GM12878 (cell line): ENCODE measurements at regions not wholly inside any gene's neighbourhood (a gene's known extent, or its start where the extent isn't known, plus 50 kb on each side); places are given as distances from the start of the nearest gene placed in this dataset.

ENCODE experiments used
- ATAC-seq: fragments of 200-7000 bp; cut with Tn5 transposase; 3 replicates; pipeline ENCODE4 v1.9.1; 2020; ENCODE audit warnings: mild to moderate bottlenecking, moderate library complexity
- BruUV-seq: library from RNA; stranded (reverse); fragments of 400-500 nt; replicated peaks from 2 replicates; lab custom pipeline; 2021; lab: Mats Ljungman, UMichigan
- CTCF ChIA-PET: fragments of 300-600 bp; sonication (Branson Sonifier 250); formaldehyde crosslinking; extraction: SDS; loops from one replicate; lab custom pipeline; 2021; ENCODE audit warnings: inconsistent platforms; lab: Yijun Ruan, JAX
- POLR2A ChIA-PET: fragments of 350-600 bp; formaldehyde crosslinking; extraction: SDS; loops from one replicate; lab custom pipeline; 2021; ENCODE audit warnings: inconsistent platforms; lab: Charles Lee
- RAD21 ChIA-PET: fragments of 300-600 bp; sonication (Branson Sonifier 250); formaldehyde crosslinking; loops from one replicate; lab custom pipeline; 2023; ENCODE audit warnings: antibody characterized with exemption; ENCODE audit not compliant: unreplicated experiment; lab: Charles Lee
- SMC1A ChIA-PET: fragments of 300-600 bp; sonication (Branson Sonifier 250); formaldehyde crosslinking; loops from one replicate; lab custom pipeline; 2023; ENCODE audit not compliant: unreplicated experiment, uncharacterized antibody; lab: Charles Lee
- DNase-seq: peaks from one replicate; pipeline ENCODE4 v3.0.0-alpha.2; 2011; ENCODE audit warnings: low read depth, low spot score
- FAIRE-seq: peaks from 3 replicates; lab custom pipeline; 2011; peaks lifted over from hg19 to GRCh38; lab: Jason Lieb, UNC
- H2AFZ ChIP-seq: 2 replicates; pipeline ENCODE4 v1.6.0; 2011; ENCODE audit warnings: low read depth, low read length, control low read depth; ENCODE audit not compliant: control insufficient read depth
- H3K27ac ChIP-seq: 2 replicates; pipeline ENCODE4 v1.5.1; 2011; ENCODE audit warnings: control low read depth; ENCODE audit not compliant: control insufficient read depth, insufficient read depth
- H3K27me3 ChIP-seq, 2 experiments: replicated peaks in 1 of 2; 2 replicates each; pipeline versions ENCODE4 v1.6.0 to v1.6.1; 2011; ENCODE audit warnings: low read length in 1 of 2; ENCODE audit not compliant: control insufficient read depth in 2 of 2, insufficient read depth in 2 of 2
- H3K36me3 ChIP-seq, 2 experiments: 2 replicates each; pipeline ENCODE4 v1.5.1; 2011; ENCODE audit warnings: low read length in 1 of 2; ENCODE audit not compliant: control insufficient read depth in 2 of 2, insufficient read depth in 2 of 2
- H3K4me1 ChIP-seq: 2 replicates; pipeline ENCODE4 v1.6.1; 2011; ENCODE audit warnings: mild to moderate bottlenecking, low read length, moderate library complexity, mixed read lengths; ENCODE audit not compliant: control insufficient read depth, insufficient read depth
- H3K4me2 ChIP-seq: 2 replicates; pipeline ENCODE4 v1.6.0; 2011; ENCODE audit warnings: control low read depth; ENCODE audit not compliant: control insufficient read depth, insufficient read depth
- H3K4me3 ChIP-seq: fragments of 200-600 bp; sonication (generic); 2 replicates; pipeline ENCODE4 v1.5.1; 2016
- H3K79me2 ChIP-seq: 2 replicates; pipeline ENCODE4 v1.6.0; 2011; ENCODE audit warnings: low read length; ENCODE audit not compliant: control insufficient read depth, insufficient read depth
- H3K9ac ChIP-seq: 2 replicates; pipeline ENCODE4 v1.8.0; 2011; ENCODE audit warnings: low read length, control low read depth, mixed read lengths; ENCODE audit not compliant: control insufficient read depth, insufficient read depth
- H3K9me3 ChIP-seq: replicated peaks from 3 replicates; pipeline ENCODE4 v1.5.1; 2011; ENCODE audit warnings: mild to moderate bottlenecking, low read length; ENCODE audit not compliant: control insufficient read depth, insufficient read depth
- H4K20me1 ChIP-seq: 2 replicates; pipeline ENCODE4 v1.6.0; 2011; ENCODE audit not compliant: control insufficient read depth, insufficient read depth
- ASH2L ChIP-seq: fragments of 300-600, 200-600 bp; sonication (generic); IDR thresholded peaks from 2 replicates; pipeline ENCODE4 v1.6.1; 2017; ENCODE audit warnings: low read depth, mild to moderate bottlenecking, borderline replicate concordance
- BACH1 ChIP-seq: fragments of 450-650 bp; IDR thresholded peaks from 2 replicates; pipeline ENCODE4 v1.6.1; 2017; ENCODE audit warnings: mild to moderate bottlenecking, borderline replicate concordance
- CREB1 ChIP-seq: IDR thresholded peaks from 2 replicates; pipeline ENCODE4 v1.6.1; 2012; ENCODE audit warnings: low read depth, mild to moderate bottlenecking, inconsistent platforms
- EP300 ChIP-seq, 2 experiments: fragments of 150-350 bp in 1 of 2; IDR thresholded peaks; 2 replicates each; pipeline ENCODE4 v1.6.1; 2011 to 2012; ENCODE audit warnings: low read depth in 2 of 2, low read length in 2 of 2, borderline replicate concordance in 1 of 2, improper control_type of control experiment in 1 of 2, inconsistent platforms in 1 of 2; ENCODE audit not compliant: control insufficient read depth in 1 of 2
- EZH2 ChIP-seq: IDR thresholded peaks from 2 replicates; pipeline ENCODE4 v1.6.1; 2012; ENCODE audit warnings: low read depth, mild to moderate bottlenecking, control low read depth, inconsistent platforms, low read length, borderline replicate concordance; ENCODE audit not compliant: control insufficient read depth
- HDAC2 ChIP-seq: fragments of 200-600 bp; sonication (generic); IDR thresholded peaks from 2 replicates; pipeline ENCODE4 v1.6.1; 2017
- IKZF1 ChIP-seq: fragments of 450-650 bp; conservative IDR thresholded peaks from 2 replicates; pipeline ENCODE4 v1.6.1; 2017; ENCODE audit warnings: antibody characterized with exemption, mild to moderate bottlenecking
- JUNB ChIP-seq: IDR thresholded peaks from 2 replicates; pipeline ENCODE4 v1.6.1; 2016; ENCODE audit warnings: antibody characterized with exemption, mild to moderate bottlenecking
- JUND ChIP-seq: IDR thresholded peaks from 2 replicates; pipeline ENCODE4 v1.6.1; 2012; ENCODE audit warnings: low read depth, mild to moderate bottlenecking, low read length, improper control_type of control experiment, moderate library complexity
- KAT2A ChIP-seq: conservative IDR thresholded peaks from 2 replicates; pipeline ENCODE4 v1.6.1; 2011; ENCODE audit warnings: low read depth, low read length; ENCODE audit not compliant: control insufficient read depth
- MEF2B ChIP-seq: fragments of 450-650 bp; IDR thresholded peaks from 2 replicates; pipeline ENCODE4 v1.6.1; 2018; ENCODE audit warnings: mild to moderate bottlenecking, moderate library complexity; ENCODE audit not compliant: partially characterized antibody, poor library complexity, severe bottlenecking
- MLLT1 ChIP-seq: fragments of 450-650 bp; IDR thresholded peaks from 2 replicates; pipeline ENCODE4 v1.6.1; 2016; ENCODE audit warnings: mild to moderate bottlenecking
- RELA ChIP-seq: fragments of 450-650 bp; IDR thresholded peaks from 2 replicates; pipeline ENCODE4 v1.8.0; 2014; ENCODE audit warnings: borderline replicate concordance; ENCODE audit not compliant: partially characterized antibody
- SIX5 ChIP-seq: IDR thresholded peaks from 2 replicates; pipeline ENCODE4 v1.6.1; 2011; ENCODE audit warnings: mild to moderate bottlenecking, low read depth, low read length, moderate library complexity; ENCODE audit not compliant: severe bottlenecking
- SMAD5 ChIP-seq: IDR thresholded peaks from 2 replicates; pipeline ENCODE4 v1.6.1; 2016; ENCODE audit warnings: antibody characterized with exemption, low read depth
- SREBF1 ChIP-seq: IDR thresholded peaks from 2 replicates; pipeline ENCODE4 v1.6.1; 2012; ENCODE audit warnings: mild to moderate bottlenecking, low read length
- STAT3 ChIP-seq: IDR thresholded peaks from 2 replicates; pipeline ENCODE4 v1.6.1; 2011; ENCODE audit warnings: low read depth, low read length, improper control_type of control experiment
- ZNF207 ChIP-seq: fragments of 450-650 bp; IDR thresholded peaks from 2 replicates; pipeline ENCODE4 v1.6.1; 2014; ENCODE audit warnings: antibody characterized with exemption, mild to moderate bottlenecking, borderline replicate concordance
- WGBS: methylation state at CpG from one replicate; pipeline ENCODE4 v1.1.6; 2016; ENCODE audit warnings: low lambda C conversion rate; ENCODE audit not compliant: insufficient replicate concordance, insufficient coverage; ENCODE audit errors: missing lambda C conversion rate; 5-methylcytosine and 5-hydroxymethylcytosine counted together
- in situ Hi-C: fragments of 300-500 bp; cut with MboI; formaldehyde crosslinking; loops from 9 replicates; pipeline ENCODE4 v1.14.3; 2018; ENCODE audit warnings: mixed read lengths
- intact Hi-C: fragments of 100-400 bp; cut with micrococcal nuclease; formaldehyde crosslinking; loops from one replicate; pipeline ENCODE4 v1.14.2; 2022; ENCODE audit not compliant: unreplicated experiment
- TF ChIP-seq, protein P1 (sequence below): IDR thresholded peaks from 2 replicates; pipeline ENCODE4 v1.6.1; 2012; ENCODE audit warnings: low read depth, low read length, improper control_type of control experiment
- TF ChIP-seq, protein P2 (sequence below): fragments of 450-650 bp; IDR thresholded peaks from 2 replicates; pipeline ENCODE4 v1.6.1; 2018; ENCODE audit warnings: mild to moderate bottlenecking, low read depth, moderate library complexity; ENCODE audit not compliant: partially characterized antibody

DNA sequence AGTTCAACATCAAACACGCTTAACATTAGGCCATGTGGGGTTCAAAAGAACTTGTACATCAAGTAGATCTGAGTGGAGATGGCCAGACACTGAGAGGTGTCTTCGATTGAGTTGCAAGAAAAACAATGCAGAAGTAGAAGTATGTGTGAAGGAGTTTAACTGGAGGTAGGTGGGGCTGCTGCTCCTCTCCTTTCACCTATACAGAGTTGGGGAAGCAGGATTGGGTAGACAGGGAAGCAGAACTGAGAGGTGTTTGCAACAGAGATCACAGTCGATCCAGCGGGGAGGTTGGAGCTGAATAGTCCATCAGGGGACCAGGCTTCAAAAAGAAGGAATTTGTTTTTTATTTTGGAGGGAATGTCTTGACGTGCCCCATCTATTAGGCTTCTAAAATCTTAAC is 61.7 kb upstream of the SLC27A6 start:
- RAD21 ChIA-PET, result no interaction called here
- 10% methylated on average over 5 of the region's 5 CpGs for WGBS
- no peaks in the 10 kb centered on the region for H4K20me1 ChIP-seq
- BruUV-seq, result no TSS peak
- CTCF ChIA-PET, result interaction anchor here (1.0 to 3.8 kb wide), 2 partner anchors 223 to 224 kb away, joined by 3 to 56 read pairs; no protein-coding TSS in a partner anchor
- no peaks in the 10 kb centered on the region for H3K79me2 ChIP-seq
- SMC1A ChIA-PET, result no interaction called here
- H3K9ac ChIP-seq, result no peak overlapping the region
- H3K4me1 ChIP-seq, result no peaks in the 10 kb centered on the region
- no peaks in the 10 kb centered on the region for H3K9me3 ChIP-seq
- H3K4me3 ChIP-seq, result no peak overlapping the region
- no peaks in the 10 kb centered on the region for H3K36me3 ChIP-seq
- POLR2A ChIA-PET, result interaction anchor here (0.6 kb wide), 1 partner anchor 456 kb away, joined by 5 read pairs; no protein-coding TSS in a partner anchor
- no peak for FAIRE-seq
- no peaks in the 10 kb centered on the region for H3K27me3 ChIP-seq
- H2AFZ ChIP-seq, result no peak overlapping the region
- no peak for TF ChIP-seq JUNB
- no peak for TF ChIP-seq SREBF1
- no peak for TF ChIP-seq STAT3
- TF ChIP-seq MEF2B, result no peak
- TF ChIP-seq ASH2L, result no peak
- TF ChIP-seq EZH2, result no peak
- TF ChIP-seq HDAC2, result no peak
- no peak for TF ChIP-seq IKZF1
- TF ChIP-seq CREB1, result no peak
- no peak for TF ChIP-seq MLLT1
- TF ChIP-seq JUND, result no peak
- TF ChIP-seq EP300 (IDR thresholded peaks at IDR 0.05; ENCODE audit: borderline replicate concordance in 1 of 2, control insufficient read depth in 1 of 2, low read depth in 2 of 2, low read length in 2 of 2), result no peak
- no peak for TF ChIP-seq SMAD5
- no peak for TF ChIP-seq ZNF207
- TF ChIP-seq, protein P1, sequence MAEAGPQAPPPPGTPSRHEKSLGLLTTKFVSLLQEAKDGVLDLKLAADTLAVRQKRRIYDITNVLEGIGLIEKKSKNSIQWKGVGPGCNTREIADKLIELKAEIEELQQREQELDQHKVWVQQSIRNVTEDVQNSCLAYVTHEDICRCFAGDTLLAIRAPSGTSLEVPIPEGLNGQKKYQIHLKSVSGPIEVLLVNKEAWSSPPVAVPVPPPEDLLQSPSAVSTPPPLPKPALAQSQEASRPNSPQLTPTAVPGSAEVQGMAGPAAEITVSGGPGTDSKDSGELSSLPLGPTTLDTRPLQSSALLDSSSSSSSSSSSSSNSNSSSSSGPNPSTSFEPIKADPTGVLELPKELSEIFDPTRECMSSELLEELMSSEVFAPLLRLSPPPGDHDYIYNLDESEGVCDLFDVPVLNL, result no peak
- TF ChIP-seq KAT2A, result no peak
- TF ChIP-seq, protein P2, sequence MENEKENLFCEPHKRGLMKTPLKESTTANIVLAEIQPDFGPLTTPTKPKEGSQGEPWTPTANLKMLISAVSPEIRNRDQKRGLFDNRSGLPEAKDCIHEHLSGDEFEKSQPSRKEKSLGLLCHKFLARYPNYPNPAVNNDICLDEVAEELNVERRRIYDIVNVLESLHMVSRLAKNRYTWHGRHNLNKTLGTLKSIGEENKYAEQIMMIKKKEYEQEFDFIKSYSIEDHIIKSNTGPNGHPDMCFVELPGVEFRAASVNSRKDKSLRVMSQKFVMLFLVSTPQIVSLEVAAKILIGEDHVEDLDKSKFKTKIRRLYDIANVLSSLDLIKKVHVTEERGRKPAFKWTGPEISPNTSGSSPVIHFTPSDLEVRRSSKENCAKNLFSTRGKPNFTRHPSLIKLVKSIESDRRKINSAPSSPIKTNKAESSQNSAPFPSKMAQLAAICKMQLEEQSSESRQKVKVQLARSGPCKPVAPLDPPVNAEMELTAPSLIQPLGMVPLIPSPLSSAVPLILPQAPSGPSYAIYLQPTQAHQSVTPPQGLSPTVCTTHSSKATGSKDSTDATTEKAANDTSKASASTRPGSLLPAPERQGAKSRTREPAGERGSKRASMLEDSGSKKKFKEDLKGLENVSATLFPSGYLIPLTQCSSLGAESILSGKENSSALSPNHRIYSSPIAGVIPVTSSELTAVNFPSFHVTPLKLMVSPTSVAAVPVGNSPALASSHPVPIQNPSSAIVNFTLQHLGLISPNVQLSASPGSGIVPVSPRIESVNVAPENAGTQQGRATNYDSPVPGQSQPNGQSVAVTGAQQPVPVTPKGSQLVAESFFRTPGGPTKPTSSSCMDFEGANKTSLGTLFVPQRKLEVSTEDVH, result no peak
- no peak for TF ChIP-seq BACH1
- TF ChIP-seq RELA, result no peak
- no peak for TF ChIP-seq SIX5
- H3K27ac ChIP-seq, result no peak overlapping the region
- intact Hi-C loops (no loop called here), in situ Hi-C loops (loop anchor here (10.0 kb wide), 1 partner anchor 871 kb away; no protein-coding TSS in a partner anchor)
- no peak for ATAC-seq
- H3K4me2 ChIP-seq, result no peak overlapping the region
- DNase-seq, result no peak
